Testis (tissue), 2 donors: ENCODE measurements at regions not wholly inside any gene's neighbourhood (a gene's known extent, or its start where the extent isn't known, plus 50 kb on each side); places are given as distances from the start of the nearest gene placed in this dataset.

Source experiments
- POLR2A ChIP-seq: fragments of 450-650 bp; IDR thresholded peaks from one replicate; pipeline ENCODE4 v1.6.1; 2017; ENCODE audit warnings: antibody characterized with exemption, mild to moderate bottlenecking, moderate library complexity
- TF ChIP-seq, protein P1 (sequence below), 3 experiments: fragments of 450-650 bp in 2 of 3; fragments of 200-600 bp in 1 of 3; sonication (generic) in 1 of 3; IDR thresholded peaks; one replicate each; pipeline ENCODE4 v1.5.1; 2016 to 2019; ENCODE audit warnings: antibody characterized with exemption in 3 of 3, mild to moderate bottlenecking in 2 of 3, moderate library complexity in 1 of 3

DNA sequence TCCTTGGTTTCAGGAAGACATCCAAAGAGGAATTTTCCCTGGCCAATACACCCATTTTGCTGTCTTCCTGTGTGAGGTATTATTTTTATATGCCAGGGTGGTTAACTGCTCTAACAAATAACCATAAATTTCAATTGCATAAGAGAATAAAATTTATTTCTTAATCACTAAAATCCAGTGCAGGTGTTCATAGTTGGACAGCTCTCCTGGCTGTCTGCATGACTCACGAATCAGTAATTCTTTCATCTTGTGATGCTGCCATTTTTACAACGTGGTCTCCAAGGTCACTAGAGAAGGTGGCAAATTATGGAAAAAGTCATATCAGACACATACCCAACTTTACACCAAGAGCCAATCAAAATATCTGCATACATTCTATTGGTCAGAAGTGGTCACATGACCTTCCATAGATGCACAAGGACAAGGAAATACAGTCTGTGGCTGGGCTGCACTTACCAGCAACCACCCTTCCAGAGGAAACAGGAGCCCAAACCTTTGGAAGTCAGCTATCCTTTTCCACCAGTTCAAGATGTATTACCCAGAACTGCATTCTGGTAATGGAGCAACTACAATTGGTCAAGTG, 193.5 kb upstream of the PLEKHG7 start:
- no peak for TF ChIP-seq POLR2A
- TF ChIP-seq, protein P1, sequence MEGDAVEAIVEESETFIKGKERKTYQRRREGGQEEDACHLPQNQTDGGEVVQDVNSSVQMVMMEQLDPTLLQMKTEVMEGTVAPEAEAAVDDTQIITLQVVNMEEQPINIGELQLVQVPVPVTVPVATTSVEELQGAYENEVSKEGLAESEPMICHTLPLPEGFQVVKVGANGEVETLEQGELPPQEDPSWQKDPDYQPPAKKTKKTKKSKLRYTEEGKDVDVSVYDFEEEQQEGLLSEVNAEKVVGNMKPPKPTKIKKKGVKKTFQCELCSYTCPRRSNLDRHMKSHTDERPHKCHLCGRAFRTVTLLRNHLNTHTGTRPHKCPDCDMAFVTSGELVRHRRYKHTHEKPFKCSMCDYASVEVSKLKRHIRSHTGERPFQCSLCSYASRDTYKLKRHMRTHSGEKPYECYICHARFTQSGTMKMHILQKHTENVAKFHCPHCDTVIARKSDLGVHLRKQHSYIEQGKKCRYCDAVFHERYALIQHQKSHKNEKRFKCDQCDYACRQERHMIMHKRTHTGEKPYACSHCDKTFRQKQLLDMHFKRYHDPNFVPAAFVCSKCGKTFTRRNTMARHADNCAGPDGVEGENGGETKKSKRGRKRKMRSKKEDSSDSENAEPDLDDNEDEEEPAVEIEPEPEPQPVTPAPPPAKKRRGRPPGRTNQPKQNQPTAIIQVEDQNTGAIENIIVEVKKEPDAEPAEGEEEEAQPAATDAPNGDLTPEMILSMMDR (IDR thresholded peaks at IDR 0.05), result no peak
